ENCODE measurements at regions not wholly inside any gene's neighbourhood (a gene's known extent, or its start where the extent isn't known, plus 50 kb on each side); places are given as distances from the start of the nearest gene placed in this dataset.

GRCh38 chr21:15278851-15279250 lies 214.1 kb upstream of the NRIP1 start:
- H3K27ac ChIP-seq: no peak overlapping the region

GRCh38 chr21:15279482-15279881 lies 214.7 kb upstream of the NRIP1 start:
- Histone ChIP-seq H3K4me3 (IDR thresholded peaks at IDR 0.05; ENCODE audit: insufficient read depth, low read depth, low read length) (no peak overlapping the region), H4K20me1 (ENCODE audit: insufficient read depth) (no peaks in the 10 kb centered on the region), H3K27ac (no peak overlapping the region), H3K36me3 (ENCODE audit: insufficient read depth) (no peaks in the 10 kb centered on the region), H3K79me2 (ENCODE audit: insufficient read depth, low read depth) (no peaks in the 10 kb centered on the region), H3K27me3 (ENCODE audit: insufficient read depth, low read depth) (no peaks in the 10 kb centered on the region), H3K4me2 (no peak overlapping the region), H3K9ac (no peak overlapping the region), H2AFZ (ENCODE audit: low read depth) (no peak overlapping the region), H3K4me1 (ENCODE audit: low read depth, poor library complexity, severe bottlenecking) (no peaks in the 10 kb centered on the region)
- no peak for TF ChIP-seq CTCF (conservative IDR thresholded peaks at IDR 0.05; ENCODE audit: low read depth, low read length)

More at GRCh38 chr21:15278851-15279250, 214.1 kb upstream of the NRIP1 start:
- no peak for TF ChIP-seq CTCF (conservative IDR thresholded peaks at IDR 0.05; ENCODE audit: low read depth, low read length)
- Histone ChIP-seq H2AFZ (ENCODE audit: low read depth) (no peak overlapping the region), H3K4me3 (IDR thresholded peaks at IDR 0.05; ENCODE audit: insufficient read depth, low read depth, low read length) (no peak overlapping the region), H3K4me2 (no peak overlapping the region), H3K79me2 (ENCODE audit: insufficient read depth, low read depth) (no peaks in the 10 kb centered on the region), H4K20me1 (ENCODE audit: insufficient read depth) (no peaks in the 10 kb centered on the region), H3K36me3 (ENCODE audit: insufficient read depth) (no peaks in the 10 kb centered on the region), H3K4me1 (ENCODE audit: low read depth, poor library complexity, severe bottlenecking) (no peaks in the 10 kb centered on the region), H3K27me3 (ENCODE audit: insufficient read depth, low read depth) (no peaks in the 10 kb centered on the region), H3K9ac (no peak overlapping the region)

GRCh38 chr21:15281714-15282113 lies 216.9 kb upstream of the NRIP1 start:
- TF ChIP-seq CTCF (conservative IDR thresholded peaks at IDR 0.05; ENCODE audit: low read depth, low read length): no peak
- Histone ChIP-seq H3K9ac (no peak overlapping the region), H3K4me1 (ENCODE audit: low read depth, poor library complexity, severe bottlenecking) (no peaks in the 10 kb centered on the region), H3K27me3 (ENCODE audit: insufficient read depth, low read depth) (no peaks in the 10 kb centered on the region), H3K4me3 (IDR thresholded peaks at IDR 0.05; ENCODE audit: insufficient read depth, low read depth, low read length) (no peak overlapping the region), H3K36me3 (ENCODE audit: insufficient read depth) (no peaks in the 10 kb centered on the region), H3K4me2 (no peak overlapping the region), H3K79me2 (ENCODE audit: insufficient read depth, low read depth) (no peaks in the 10 kb centered on the region), H4K20me1 (ENCODE audit: insufficient read depth) (no peaks in the 10 kb centered on the region), H3K27ac (no peak overlapping the region), H2AFZ (ENCODE audit: low read depth) (no peak overlapping the region)

GRCh38 chr21:15282665-15283064 lies 217.9 kb upstream of the NRIP1 start:
- Histone ChIP-seq H3K9ac (no peak overlapping the region), H3K36me3 (ENCODE audit: insufficient read depth) (no peaks in the 10 kb centered on the region), H3K4me1 (ENCODE audit: low read depth, poor library complexity, severe bottlenecking) (no peaks in the 10 kb centered on the region), H4K20me1 (ENCODE audit: insufficient read depth) (no peaks in the 10 kb centered on the region), H3K4me2 (no peak overlapping the region), H3K4me3 (IDR thresholded peaks at IDR 0.05; ENCODE audit: insufficient read depth, low read depth, low read length) (no peak overlapping the region), H3K79me2 (ENCODE audit: insufficient read depth, low read depth) (no peaks in the 10 kb centered on the region), H3K27me3 (ENCODE audit: insufficient read depth, low read depth) (no peaks in the 10 kb centered on the region), H3K27ac (no peak overlapping the region), H2AFZ (ENCODE audit: low read depth) (no peak overlapping the region)
- TF ChIP-seq CTCF (conservative IDR thresholded peaks at IDR 0.05; ENCODE audit: low read depth, low read length): no peak

Data from KMS-11 (cell line).